ENCODE measurements at regions not wholly inside any gene's neighbourhood (a gene's known extent, or its start where the extent isn't known, plus 50 kb on each side); places are given as distances from the start of the nearest gene placed in this dataset.

GRCh38 chr4:152218576-152218975 is 317.3 kb downstream of the FBXW7 start:
- no peak for TF ChIP-seq CTCF (IDR thresholded peaks at IDR 0.05)
- no peak for TF ChIP-seq ZFX (IDR thresholded peaks at IDR 0.05; ENCODE audit: borderline replicate concordance)

All from 22Rv1 (cell line).